ENCODE measurements at regions not wholly inside any gene's neighbourhood (a gene's known extent, or its start where the extent isn't known, plus 50 kb on each side); places are given as distances from the start of the nearest gene placed in this dataset.

- TF ChIP-seq BHLHE40 (IDR thresholded peaks at IDR 0.05; ENCODE audit: low read depth, low read length) (no peak), MAFK (IDR thresholded peaks at IDR 0.05; ENCODE audit: low read depth, low read length) (no peak), MAZ (IDR thresholded peaks at IDR 0.05; ENCODE audit: borderline replicate concordance, low read depth, low read length) (no peak), CHD1 (IDR thresholded peaks at IDR 0.05; ENCODE audit: low read depth, low read length) (no peak), RAD21 (IDR thresholded peaks at IDR 0.05; ENCODE audit: low read length) (no peak), CTCF (conservative IDR thresholded peaks at IDR 0.05; ENCODE audit: low read depth, low read length) (no peak), RCOR1 (IDR thresholded peaks at IDR 0.05; ENCODE audit: insufficient replicate concordance, low read length) (no peak), FOS (IDR thresholded peaks at IDR 0.05; ENCODE audit: low read depth, low read length) (no peak), NFE2L2 (IDR thresholded peaks at IDR 0.05; ENCODE audit: low read depth, low read length) (no peak), SMC3 (IDR thresholded peaks at IDR 0.05; ENCODE audit: low read depth, low read length) (no peak), USF2 (IDR thresholded peaks at IDR 0.05; ENCODE audit: low read depth, low read length) (no peak)
- H2BK5ac ChIP-seq (ENCODE audit: low read depth, low read length, poor library complexity, severe bottlenecking): no peak overlapping the region
- in situ Hi-C loops (cut with MboI; ENCODE audit: low sequenced_read_pairs): no loop called here
- H3K4me2 ChIP-seq (ENCODE audit: low read depth, low read length): no peak overlapping the region
- no peak overlapping the region for H2AK9ac ChIP-seq (replicated peaks; ENCODE audit: low read depth, low read length, poor library complexity)
- H3K4ac ChIP-seq (ENCODE audit: low read depth, low read length): no peak overlapping the region
- no peak overlapping the region for H2AK5ac ChIP-seq (ENCODE audit: low read depth, low read length)
- ATAC-seq (ENCODE audit: low read depth): no peak
- no CpG with 5 or more reads among the region's 5 CpGs for WGBS, 2 experiments (ENCODE audit: extremely low coverage in 2 of 2, insufficient read length in 1 of 2)
- no TSS peak for BruUV-seq (replicated peaks)
- no peak for DNase-seq
- H3K23ac ChIP-seq (ENCODE audit: low read depth, low read length): no peak overlapping the region
- H2BK15ac ChIP-seq (ENCODE audit: low read depth, low read length): no peak overlapping the region
- dilution Hi-C loops (cut with HindIII; ENCODE audit: low sequenced_read_pairs, unreplicated experiment): no loop called here
- no peak overlapping the region for H2BK120ac ChIP-seq (ENCODE audit: low read depth, low read length)
- no peaks in the 10 kb centered on the region for H3K79me1 ChIP-seq (ENCODE audit: low read depth in 1 of 2, low read length in 2 of 2)
- H3K9me3 ChIP-seq (ENCODE audit: control insufficient read depth, insufficient read depth, low read length): no peaks in the 10 kb centered on the region
- H3K4me3 ChIP-seq (ENCODE audit: insufficient read depth, low read depth, low read length): no peak overlapping the region
- H3K27ac ChIP-seq (ENCODE audit: insufficient read depth, low read length): no peak overlapping the region
- no peaks in the 10 kb centered on the region for H3K9me1 ChIP-seq (ENCODE audit: insufficient read depth, low read length)
- CTCF ChIA-PET: no interaction called here
- no peak overlapping the region for H3K14ac ChIP-seq (replicated peaks; ENCODE audit: low read depth, low read length)
- H4K8ac ChIP-seq (ENCODE audit: low read depth in 2 of 2, low read length in 2 of 2): no peak overlapping the region
- intact Hi-C loops (cut with micrococcal nuclease): no loop called here
- peaks cover 42% of the 10 kb centered on the region for H3K27me3 ChIP-seq (ENCODE audit: control insufficient read depth, insufficient read depth, low read length)
- no peak overlapping the region for H2BK20ac ChIP-seq (ENCODE audit: low read depth, low read length)
- H3K9ac ChIP-seq (ENCODE audit: low read depth, low read length): no peak overlapping the region
- POLR2A ChIA-PET (ENCODE audit: unreplicated experiment): no interaction called here
- no peak overlapping the region for H2AFZ ChIP-seq (replicated peaks; ENCODE audit: low read length, poor library complexity)
- H4K91ac ChIP-seq (ENCODE audit: insufficient read depth, low read depth, low read length): no peak overlapping the region
- H3K4me1 ChIP-seq (ENCODE audit: control insufficient read depth, insufficient read depth, low read length): no peaks in the 10 kb centered on the region
- no peak overlapping the region for H3K18ac ChIP-seq (ENCODE audit: low read depth, low read length)
- no peak overlapping the region for H3K56ac ChIP-seq (ENCODE audit: extremely low read depth, insufficient read depth, low read length)
- H4K20me1 ChIP-seq (ENCODE audit: insufficient read depth, low read length): no peaks in the 10 kb centered on the region
- H4K5ac ChIP-seq (ENCODE audit: low read depth, low read length): no peak overlapping the region
- no peaks in the 10 kb centered on the region for H3K36me3 ChIP-seq (ENCODE audit: control insufficient read depth, insufficient read depth, low read length)
Observed at GRCh38 chr15:69513450-69513960, 60.9 kb downstream of the RPLP1 start.
